ENCODE measurements at regions not wholly inside any gene's neighbourhood (a gene's known extent, or its start where the extent isn't known, plus 50 kb on each side); places are given as distances from the start of the nearest gene placed in this dataset.
"Not testable (repeated sequence)": the region's sequence is repeated elsewhere in the genome, so short reads cannot be mapped to it uniquely, and the experiment has no call there.

DNA sequence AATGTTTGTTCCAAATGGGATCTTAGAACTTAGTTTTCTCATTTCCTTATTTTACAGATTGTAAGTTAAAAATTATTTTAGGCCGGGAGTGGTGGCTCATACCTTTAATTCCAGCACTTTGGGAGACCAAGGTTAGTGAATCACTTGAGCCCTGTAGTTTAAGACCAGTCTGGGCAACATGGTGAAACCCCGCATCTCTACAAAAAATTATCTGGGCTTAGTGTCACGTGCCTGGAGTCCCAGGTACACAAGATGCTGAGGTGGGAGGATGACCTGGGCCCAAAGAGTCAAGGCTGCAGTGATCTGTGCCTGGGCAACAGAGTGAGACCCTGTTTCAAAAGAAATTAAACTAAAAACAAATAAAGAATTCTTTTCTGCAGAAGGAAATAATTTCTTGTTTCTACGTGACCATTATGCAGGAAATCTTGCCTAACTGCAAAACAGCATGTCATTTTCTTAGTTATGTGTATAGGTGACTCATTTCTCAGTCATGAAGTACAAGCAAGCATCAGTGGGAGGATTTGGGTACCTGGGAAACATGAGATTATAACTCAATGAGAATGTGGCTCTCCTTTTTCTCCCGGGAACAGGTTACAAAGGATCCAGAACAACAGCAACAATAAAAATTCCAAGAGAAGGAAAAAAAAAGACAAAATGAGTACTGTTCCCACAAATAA, 375.1 kb upstream of the ST8SIA4 start:
- CTCF ChIA-PET, result no interaction called here
- POLR2A ChIA-PET, result no interaction called here
- Mint-ChIP-seq H3K4me1 (no peaks in the 10 kb centered on the region), H3K9me3 (no peaks in the 10 kb centered on the region), H3K36me3 (ENCODE audit: low read depth) (no peaks in the 10 kb centered on the region), H3K27me3 (no peaks in the 10 kb centered on the region), H3K4me3 (no peak overlapping the region), H3K27ac (no peak overlapping the region)
- no peak for DNase-seq

GRCh38 chr5:101271945-101272344, 368.9 kb upstream of the ST8SIA4 start:
- H3K36me3 Mint-ChIP-seq (ENCODE audit: low read depth), result no peaks in the 10 kb centered on the region
- no peak overlapping the region for H3K4me3 Mint-ChIP-seq
- no peaks in the 10 kb centered on the region for H3K9me3 Mint-ChIP-seq
- POLR2A ChIA-PET, result no interaction called here
- no peaks in the 10 kb centered on the region for H3K4me1 Mint-ChIP-seq
- CTCF ChIA-PET, result interaction anchor here (1.3 kb wide), 1 partner anchor 15 kb away, joined by 3 read pairs; no protein-coding TSS in a partner anchor
- no peaks in the 10 kb centered on the region for H3K27me3 Mint-ChIP-seq
- H3K27ac Mint-ChIP-seq, result no peak overlapping the region
- no peak for DNase-seq

- ChIA-PET POLR2A (no interaction called here), CTCF (interaction anchor here (1.3 kb wide), 1 partner anchor 16 kb away, joined by 3 read pairs; no protein-coding TSS in a partner anchor)
- Mint-ChIP-seq H3K9me3 (no peaks in the 10 kb centered on the region), H3K27ac (no peak overlapping the region), H3K4me3 (no peak overlapping the region), H3K36me3 (ENCODE audit: low read depth) (no peaks in the 10 kb centered on the region), H3K27me3 (no peaks in the 10 kb centered on the region), H3K4me1 (no peaks in the 10 kb centered on the region)
- no peak for DNase-seq
Observed at GRCh38 chr5:101271416-101271815, 368.3 kb upstream of the ST8SIA4 start.

- Mint-ChIP-seq H3K4me1 (no peaks in the 10 kb centered on the region), H3K36me3 (ENCODE audit: low read depth) (no peaks in the 10 kb centered on the region), H3K27me3 (no peaks in the 10 kb centered on the region), H3K27ac (no peak overlapping the region), H3K4me3 (no peak overlapping the region), H3K9me3 (no peaks in the 10 kb centered on the region)
- POLR2A ChIA-PET, result no interaction called here
- CTCF ChIA-PET, result no interaction called here
- DNase-seq, result no peak
Observed at GRCh38 chr5:101260857-101261256, 357.8 kb upstream of the ST8SIA4 start.

- no peaks in the 10 kb centered on the region for H3K9me3 Mint-ChIP-seq
- ChIA-PET POLR2A (no interaction called here), CTCF (no interaction called here)
- no peaks in the 10 kb centered on the region for H3K27me3 Mint-ChIP-seq
- H3K27ac Mint-ChIP-seq, result no peak overlapping the region
- no peak for DNase-seq
- H3K4me3 Mint-ChIP-seq, result no peak overlapping the region
- no peaks in the 10 kb centered on the region for H3K36me3 Mint-ChIP-seq (ENCODE audit: low read depth)
- H3K4me1 Mint-ChIP-seq, result no peaks in the 10 kb centered on the region
Observed at GRCh38 chr5:101253096-101253495, 350.0 kb upstream of the ST8SIA4 start.

- Mint-ChIP-seq H3K4me3 (no peak overlapping the region), H3K9me3 (no peaks in the 10 kb centered on the region), H3K36me3 (ENCODE audit: low read depth) (no peaks in the 10 kb centered on the region), H3K27ac (no peak overlapping the region), H3K4me1 (no peaks in the 10 kb centered on the region), H3K27me3 (no peaks in the 10 kb centered on the region)
- no peak for DNase-seq
- ChIA-PET POLR2A (no interaction called here), CTCF (no interaction called here)
Observed at GRCh38 chr5:101244621-101245020, 341.5 kb upstream of the ST8SIA4 start.

DNA sequence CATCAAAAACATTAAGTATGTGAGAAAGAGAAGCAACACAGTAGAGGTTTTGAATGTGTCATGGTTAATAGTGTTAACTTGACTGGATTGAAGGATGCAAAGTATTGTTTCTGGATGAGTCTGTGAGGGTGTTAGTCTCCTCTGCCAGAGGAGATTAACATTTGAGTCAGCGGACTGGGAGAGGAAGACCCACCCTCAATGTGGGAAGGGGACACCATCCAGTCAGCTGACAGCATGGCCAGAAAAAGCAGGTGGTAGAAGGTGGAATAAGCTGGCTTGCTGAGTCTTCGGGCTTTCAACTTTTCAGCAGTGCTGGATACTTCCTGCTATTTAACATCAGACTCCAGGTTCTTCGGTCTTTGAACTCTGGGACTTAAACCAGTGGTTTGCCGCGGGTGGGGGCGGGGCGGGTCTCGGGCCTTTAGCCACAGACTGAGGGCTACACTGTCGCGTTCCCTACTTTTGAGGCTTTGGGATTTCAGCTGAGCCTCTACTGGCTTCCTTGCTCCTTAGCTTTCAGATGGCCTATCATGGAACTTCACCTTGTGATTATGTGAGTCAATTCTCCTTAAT, 309.9 kb upstream of the ST8SIA4 start:
- ChIA-PET CTCF (no interaction called here), POLR2A (no interaction called here)
- Mint-ChIP-seq H3K27me3 (peaks cover 2% of the 10 kb centered on the region), H3K4me3 (no peak overlapping the region), H3K9me3 (no peaks in the 10 kb centered on the region), H3K27ac (no peak overlapping the region), H3K4me1 (no peaks in the 10 kb centered on the region), H3K36me3 (ENCODE audit: low read depth) (no peaks in the 10 kb centered on the region)
- no peak for DNase-seq

- no peak overlapping the region for H3K27ac Mint-ChIP-seq
- no peaks in the 10 kb centered on the region for H3K27me3 Mint-ChIP-seq
- no peak for DNase-seq
- no peaks in the 10 kb centered on the region for H3K36me3 Mint-ChIP-seq (ENCODE audit: low read depth)
- H3K4me3 Mint-ChIP-seq, result no peak overlapping the region
- POLR2A ChIA-PET, result no interaction called here
- no peaks in the 10 kb centered on the region for H3K4me1 Mint-ChIP-seq
- H3K9me3 Mint-ChIP-seq, result no peaks in the 10 kb centered on the region
- CTCF ChIA-PET, result no interaction called here
Observed at GRCh38 chr5:101206534-101206933, 303.5 kb upstream of the ST8SIA4 start.

DNA sequence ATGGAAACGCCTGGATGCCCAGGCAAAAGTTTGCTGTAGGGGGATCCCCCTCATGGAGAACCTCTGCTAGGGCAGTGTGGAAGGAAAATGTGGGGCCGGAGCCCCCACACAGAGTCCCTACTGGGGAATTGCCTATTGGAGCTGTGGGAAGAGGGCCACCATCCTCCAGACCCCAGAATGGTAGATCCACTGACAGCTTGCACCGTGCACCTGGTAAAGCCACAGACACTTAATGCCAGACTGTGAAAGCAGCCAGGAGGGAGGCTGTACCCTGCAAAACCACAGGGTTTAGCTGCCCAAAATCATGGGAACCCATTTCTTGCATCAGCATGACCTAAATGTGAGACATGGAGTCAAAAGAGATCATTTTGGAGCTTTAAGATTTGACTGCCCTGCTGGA, 302.0 kb upstream of the ST8SIA4 start:
- H3K9me3 Mint-ChIP-seq; H3K27ac Mint-ChIP-seq; DNase-seq; POLR2A ChIA-PET; H3K36me3 Mint-ChIP-seq (ENCODE audit: low read depth); H3K4me1 Mint-ChIP-seq; CTCF ChIA-PET; H3K27me3 Mint-ChIP-seq; H3K4me3 Mint-ChIP-seq: not testable (repeated sequence)

GRCh38 chr5:101180365-101180764, 277.3 kb upstream of the ST8SIA4 start:
- DNase-seq; H3K36me3 Mint-ChIP-seq (ENCODE audit: low read depth); H3K27ac Mint-ChIP-seq; H3K4me1 Mint-ChIP-seq; CTCF ChIA-PET; H3K27me3 Mint-ChIP-seq; H3K4me3 Mint-ChIP-seq; POLR2A ChIA-PET: not testable (repeated sequence)
- peaks cover 11% of the 10 kb centered on the region for H3K9me3 Mint-ChIP-seq

GRCh38 chr5:101176605-101177004, 273.5 kb upstream of the ST8SIA4 start:
- Mint-ChIP-seq H3K4me3 (no peak overlapping the region), H3K27ac (no peak overlapping the region), H3K36me3 (ENCODE audit: low read depth) (no peaks in the 10 kb centered on the region), H3K9me3 (peaks cover 11% of the 10 kb centered on the region), H3K27me3 (no peaks in the 10 kb centered on the region), H3K4me1 (no peaks in the 10 kb centered on the region)
- ChIA-PET CTCF (no interaction called here), POLR2A (no interaction called here)
- DNase-seq, result no peak

DNA sequence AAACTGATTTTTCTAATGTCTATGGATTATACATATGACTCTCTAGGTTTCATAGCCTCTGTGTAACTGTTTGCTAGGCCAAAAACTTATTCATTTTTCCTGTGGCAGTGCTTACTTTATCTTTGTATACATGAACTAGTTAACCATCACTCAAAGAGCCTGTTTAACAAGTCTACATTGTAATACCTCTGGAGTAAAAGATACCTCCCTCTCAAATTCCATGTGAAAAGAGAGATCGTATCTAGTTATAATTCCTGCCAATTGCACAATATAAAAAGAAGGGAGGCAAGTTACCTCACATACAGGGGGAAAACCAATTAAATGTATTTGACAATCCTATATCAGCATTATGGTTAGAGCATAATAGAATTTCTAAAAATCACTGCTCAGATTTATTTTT, 271.9 kb upstream of the ST8SIA4 start:
- POLR2A ChIA-PET, result no interaction called here
- Mint-ChIP-seq H3K4me3 (no peak overlapping the region), H3K36me3 (ENCODE audit: low read depth) (no peaks in the 10 kb centered on the region), H3K27me3 (no peaks in the 10 kb centered on the region), H3K27ac (no peak overlapping the region), H3K9me3 (peaks cover 11% of the 10 kb centered on the region), H3K4me1 (no peaks in the 10 kb centered on the region)
- DNase-seq, result no peak
- CTCF ChIA-PET, result no interaction called here

GRCh38 chr5:101163088-101163487, 260.0 kb upstream of the ST8SIA4 start:
- Mint-ChIP-seq H3K9me3 (no peaks in the 10 kb centered on the region), H3K27me3 (no peaks in the 10 kb centered on the region), H3K27ac (no peak overlapping the region), H3K36me3 (ENCODE audit: low read depth) (no peaks in the 10 kb centered on the region), H3K4me3 (no peak overlapping the region), H3K4me1 (no peaks in the 10 kb centered on the region)
- DNase-seq, result no peak
- CTCF ChIA-PET, result no interaction called here
- POLR2A ChIA-PET, result no interaction called here

- Mint-ChIP-seq H3K27ac (no peak overlapping the region), H3K36me3 (ENCODE audit: low read depth) (no peaks in the 10 kb centered on the region), H3K9me3 (peaks cover 2% of the 10 kb centered on the region), H3K4me1 (no peaks in the 10 kb centered on the region), H3K4me3 (no peak overlapping the region), H3K27me3 (no peaks in the 10 kb centered on the region)
- no peak for DNase-seq
- CTCF ChIA-PET, result no interaction called here
- POLR2A ChIA-PET, result no interaction called here
Observed at GRCh38 chr5:101160002-101160401, 256.9 kb upstream of the ST8SIA4 start.
